Kidney tubule cell (primary cell): ENCODE measurements at regions not wholly inside any gene's neighbourhood (a gene's known extent, or its start where the extent isn't known, plus 50 kb on each side); places are given as distances from the start of the nearest gene placed in this dataset.
"Not testable (repeated sequence)": the region's sequence is repeated elsewhere in the genome, so short reads cannot be mapped to it uniquely, and the experiment has no call there.

Source experiments
- DNase-seq: peaks from one replicate; pipeline ENCODE4 v3.0.0-alpha.2; 2018; ENCODE audit warnings: low spot score

DNA sequence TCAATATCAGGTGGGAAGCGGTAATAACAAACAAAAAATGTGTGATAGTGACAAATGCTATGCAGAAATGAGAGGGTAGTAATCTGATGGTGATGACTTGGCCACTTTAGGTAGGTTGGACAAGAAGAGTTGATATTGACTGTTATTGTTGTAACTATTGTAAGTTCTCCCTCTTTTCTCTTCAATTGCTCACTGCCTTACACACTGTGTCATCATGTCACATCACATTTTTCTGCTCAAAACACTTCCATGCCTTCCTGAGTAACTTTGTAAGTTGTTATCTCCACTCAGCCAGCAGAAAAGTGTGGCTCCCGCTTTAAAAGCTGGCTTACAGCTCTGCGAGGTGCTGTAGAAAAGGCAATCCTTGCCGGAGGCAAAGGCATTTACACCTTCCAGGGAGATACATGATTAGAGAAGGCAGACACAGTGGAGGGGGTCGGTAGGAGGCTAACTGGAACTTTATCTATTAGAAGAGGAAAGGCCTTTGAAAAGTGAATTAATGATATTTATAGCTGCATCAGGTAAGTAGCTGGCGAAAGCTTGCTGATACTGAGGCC lies 85.2 kb upstream of the CLINT1 start:
- DNase-seq, result no peak

DNA sequence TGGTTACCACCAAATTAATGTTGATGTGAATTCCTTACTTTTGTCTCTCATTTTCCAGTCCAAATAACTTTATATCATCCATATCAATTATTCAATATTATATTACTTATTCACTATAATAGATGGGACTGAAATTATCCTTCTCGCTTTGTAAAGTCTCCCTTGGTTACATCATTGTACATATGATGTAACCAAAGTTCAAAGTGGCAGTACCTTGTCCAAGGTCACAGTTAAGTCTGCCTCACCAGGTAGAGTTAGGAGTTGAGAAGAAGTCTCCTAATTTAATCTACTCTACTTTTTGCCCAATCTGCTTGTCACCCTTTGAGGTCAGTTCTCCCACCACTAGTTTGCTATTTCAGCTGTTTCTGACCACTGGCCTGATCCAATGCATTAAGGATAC lies 83.7 kb upstream of the CLINT1 start:
- no peak for DNase-seq

DNA sequence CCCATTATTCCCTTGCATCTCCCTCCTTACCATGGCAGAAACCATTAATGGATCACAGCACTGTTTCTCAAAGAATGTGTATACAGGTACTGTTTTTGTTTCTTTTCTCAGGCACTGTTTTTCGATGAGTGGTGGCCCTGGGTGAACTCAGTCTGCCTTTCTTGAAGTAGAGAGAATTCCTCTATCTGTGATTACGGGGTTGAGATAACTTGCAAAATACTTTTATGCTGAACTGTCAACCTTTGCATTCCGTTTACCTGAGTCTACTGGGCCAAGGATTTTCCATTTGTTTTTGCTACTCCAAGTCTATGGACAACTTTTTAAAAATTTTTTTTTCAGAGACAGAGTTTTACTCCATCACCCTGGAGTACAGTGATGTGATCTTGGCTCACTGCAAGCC lies 82.7 kb upstream of the CLINT1 start:
- DNase-seq, result peak; percentile 53

DNA sequence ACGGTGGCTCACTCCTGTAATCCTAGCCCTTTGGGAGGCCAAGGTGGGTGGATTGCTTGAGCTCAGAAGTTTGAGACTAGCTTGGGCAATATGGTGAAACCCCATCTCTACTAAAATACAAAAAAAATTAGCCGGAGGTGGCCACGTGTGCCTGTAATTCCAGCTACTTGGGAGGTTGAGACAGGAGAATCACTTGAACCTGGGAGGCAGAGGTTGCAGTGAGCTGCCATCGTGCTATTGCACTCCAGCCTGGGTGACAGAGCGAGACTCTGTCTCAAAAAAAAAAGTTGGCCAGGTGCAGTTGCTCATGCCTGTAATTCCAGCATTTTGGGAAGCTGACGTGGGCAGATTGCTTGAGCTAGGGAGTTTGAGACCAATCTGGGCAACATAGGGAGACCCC lies 79.2 kb upstream of the CLINT1 start:
- DNase-seq, result not testable (repeated sequence)

- DNase-seq, result not testable (repeated sequence)
Observed at GRCh38 chr5:157936776-157937501, 78.0 kb upstream of the CLINT1 start.

DNA sequence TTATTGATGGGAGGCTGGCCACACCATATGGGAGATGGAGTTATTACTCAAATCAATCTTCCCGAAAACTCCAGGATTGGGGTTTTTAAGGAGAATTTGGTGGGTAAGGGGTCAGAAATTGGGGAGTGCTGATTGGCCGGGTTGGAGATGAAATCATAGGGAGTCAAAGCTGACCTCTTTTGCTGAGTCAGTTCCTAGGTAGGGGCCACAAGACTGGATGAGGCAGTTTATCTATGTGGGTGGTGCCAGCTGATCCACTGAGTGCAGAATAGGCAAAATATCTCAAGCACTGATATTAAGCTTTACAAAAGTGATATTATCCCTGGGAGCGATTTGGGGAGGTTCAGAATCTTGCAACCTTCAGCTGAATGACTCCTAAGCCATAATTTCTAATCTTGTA lies 75.7 kb upstream of the CLINT1 start:
- DNase-seq, result no peak

DNA sequence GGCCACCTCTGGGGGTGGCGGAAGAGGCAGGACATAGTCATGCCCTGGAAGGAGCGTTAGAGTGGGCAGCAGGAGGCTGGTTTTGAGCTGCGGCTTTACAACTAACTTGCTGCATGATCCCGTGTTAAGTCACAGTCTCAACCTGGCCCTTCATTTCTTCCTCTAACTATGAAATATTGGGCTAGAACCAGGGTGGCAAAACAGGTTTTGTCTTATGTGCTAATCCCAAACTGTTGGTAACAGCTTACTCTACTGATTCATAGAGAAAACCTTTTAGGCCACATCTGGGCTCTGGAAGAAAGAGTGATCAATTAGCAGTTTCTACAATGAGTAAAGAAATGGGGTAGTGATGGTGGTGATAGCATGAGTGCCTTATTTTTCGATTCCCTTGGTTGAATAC lies 74.1 kb upstream of the CLINT1 start:
- DNase-seq, result no peak

DNA sequence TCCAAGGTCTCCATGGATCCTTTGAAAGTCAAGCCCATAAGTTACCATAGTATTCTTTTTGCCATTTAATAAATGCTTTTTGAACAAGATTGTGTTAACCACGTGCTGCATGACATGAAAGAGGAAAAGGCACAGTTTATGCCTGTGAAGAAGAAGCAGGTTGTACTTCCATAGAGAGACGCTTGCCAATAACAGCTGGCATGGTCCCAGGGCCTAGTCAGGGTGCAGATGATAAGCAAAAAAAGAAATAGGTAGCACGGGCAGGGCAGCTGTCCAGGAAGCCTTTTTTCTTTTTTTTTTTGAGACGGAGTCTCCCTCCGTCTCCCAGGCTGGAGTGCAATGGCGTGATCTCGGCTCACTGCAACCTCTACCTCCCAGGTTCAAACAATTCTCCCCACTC lies 71.8 kb upstream of the CLINT1 start:
- no peak for DNase-seq

DNA sequence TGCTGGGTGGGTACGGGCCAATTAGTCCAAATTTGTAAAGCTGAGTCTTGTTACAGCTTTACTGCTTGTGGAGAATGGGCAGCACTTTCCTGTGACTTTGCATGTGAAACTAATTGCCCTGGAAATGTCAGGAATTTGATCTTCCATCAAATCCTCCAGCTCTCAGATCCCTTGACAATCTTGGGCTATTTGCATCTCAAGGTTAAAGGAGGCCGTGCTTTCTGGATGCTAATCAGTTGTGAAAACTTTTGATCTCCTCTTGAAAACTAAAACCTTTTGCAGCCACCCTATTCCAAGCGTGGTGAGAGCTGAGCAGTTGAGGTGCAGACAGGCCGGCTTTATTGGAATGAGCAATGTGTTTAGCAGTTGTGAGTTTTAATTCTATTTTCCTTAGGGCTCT lies 68.0 kb upstream of the CLINT1 start:
- no peak for DNase-seq

DNA sequence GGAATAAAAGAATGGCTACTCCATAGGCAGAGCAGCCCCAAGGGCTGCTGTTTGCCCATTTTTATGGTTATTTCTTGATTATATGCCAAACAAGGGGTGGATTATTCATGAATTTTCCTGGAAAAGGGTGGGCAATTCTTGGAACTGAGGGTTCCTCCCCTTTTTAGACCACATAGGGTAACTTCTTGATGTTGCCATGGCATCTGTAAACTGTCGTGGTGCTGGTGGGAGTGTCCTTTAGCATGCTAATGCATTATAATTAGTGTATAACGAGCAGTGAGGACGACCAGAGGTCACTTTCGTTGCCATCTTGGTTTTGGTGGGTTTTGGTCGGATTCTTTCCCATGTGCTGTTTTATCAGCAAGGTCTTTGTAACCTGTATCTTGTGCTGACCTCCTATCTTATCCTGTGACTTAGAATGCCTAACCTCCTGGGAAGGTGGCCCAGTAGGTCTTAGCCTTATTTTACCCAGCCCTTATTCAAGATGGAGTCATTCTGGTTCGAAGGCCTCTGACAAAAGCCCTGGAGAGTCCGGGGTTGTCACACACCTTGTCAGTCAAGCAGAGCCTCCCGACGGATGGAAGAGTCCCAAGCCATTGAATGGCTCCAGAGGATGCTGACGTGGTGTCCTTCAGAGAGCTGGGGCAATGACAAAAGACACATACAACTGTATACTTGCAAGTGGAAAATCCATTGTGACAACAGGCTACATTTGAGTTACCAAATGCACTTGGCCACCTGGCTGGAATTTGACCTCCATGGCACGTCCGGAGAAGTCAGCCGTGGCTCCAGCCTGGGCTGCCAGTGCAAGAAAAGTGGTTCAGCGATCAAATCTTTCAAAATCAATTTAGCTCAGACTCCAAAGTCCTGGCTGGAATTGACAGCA lies 67.1 kb upstream of the CLINT1 start:
- DNase-seq, result no peak

DNA sequence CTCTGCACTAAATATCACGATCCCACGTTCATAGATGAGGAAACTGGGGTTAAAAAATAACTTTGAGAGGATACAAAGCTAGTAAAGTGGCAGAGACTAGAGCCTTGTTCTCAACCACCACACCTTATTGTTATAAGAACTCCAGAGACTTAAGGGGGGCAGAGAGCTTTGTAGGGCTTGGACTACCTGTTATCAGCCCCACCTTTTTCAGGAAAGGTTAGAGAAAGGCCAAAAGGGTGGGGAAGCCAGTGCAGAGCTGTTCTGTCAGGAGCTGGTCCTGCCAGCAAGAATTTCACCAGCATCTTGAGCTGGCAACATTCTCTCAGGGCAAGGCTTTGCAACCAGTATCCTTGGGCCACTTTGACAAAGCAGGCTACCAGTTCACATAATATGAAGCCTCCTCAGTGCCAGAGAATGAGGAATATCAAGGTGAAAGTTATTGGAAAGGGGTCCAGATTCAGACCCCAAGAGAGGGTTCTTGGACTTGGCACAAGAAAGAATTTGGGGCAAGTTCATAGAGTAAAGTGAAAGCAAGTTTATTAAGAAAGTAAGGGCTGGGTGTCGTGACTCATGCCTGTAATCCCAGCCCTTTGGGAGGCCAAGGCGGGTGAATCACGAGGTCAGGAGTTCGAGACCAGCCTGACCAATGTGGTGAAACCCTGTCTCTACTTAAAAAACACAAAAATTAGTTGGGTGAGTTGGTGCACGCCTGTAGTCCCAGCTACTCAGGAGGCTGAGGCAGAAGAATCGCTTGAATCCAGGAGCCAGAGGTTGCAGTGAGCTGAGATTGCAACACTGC lies 66.2 kb upstream of the CLINT1 start:
- peak; percentile 35 for DNase-seq

DNA sequence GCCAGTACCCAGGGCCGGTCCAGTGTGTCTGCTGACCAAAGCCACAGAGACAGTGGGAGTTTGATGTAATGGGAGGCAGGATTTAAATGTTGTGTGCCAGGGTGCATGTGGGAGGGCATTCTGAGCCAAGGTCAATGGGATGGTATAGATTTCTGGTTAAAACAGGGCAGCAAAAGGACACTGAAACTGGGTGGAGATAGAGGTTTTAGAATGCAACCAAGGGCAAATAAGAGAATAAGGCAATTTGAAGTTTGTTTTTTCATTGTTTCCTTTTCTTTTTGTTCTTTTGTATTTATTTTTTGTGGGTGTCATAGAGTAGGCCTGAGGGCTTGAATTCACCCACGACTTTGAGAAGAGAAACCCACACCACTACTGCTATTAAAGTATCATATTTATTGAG lies 65.5 kb upstream of the CLINT1 start:
- no peak for DNase-seq

DNA sequence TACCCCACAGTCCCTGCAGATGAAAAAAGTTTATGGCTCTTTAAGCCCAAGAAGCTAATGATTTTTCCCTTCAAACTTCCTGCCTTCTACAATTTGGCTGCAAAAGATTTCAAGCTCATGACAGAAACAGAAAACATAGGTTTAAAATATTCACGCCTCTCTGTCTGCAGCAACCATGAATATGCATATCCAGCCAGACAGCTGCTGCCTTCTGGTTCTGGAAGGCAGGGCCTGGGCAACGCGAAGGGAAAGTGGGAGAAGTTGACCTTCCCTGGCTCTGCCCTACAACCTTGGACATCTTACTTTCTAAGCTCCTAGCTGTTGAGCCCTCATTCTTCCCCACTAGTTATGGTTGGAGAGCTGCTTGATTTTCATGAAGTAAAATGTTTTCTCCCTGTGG lies 64.8 kb upstream of the CLINT1 start:
- no peak for DNase-seq

DNA sequence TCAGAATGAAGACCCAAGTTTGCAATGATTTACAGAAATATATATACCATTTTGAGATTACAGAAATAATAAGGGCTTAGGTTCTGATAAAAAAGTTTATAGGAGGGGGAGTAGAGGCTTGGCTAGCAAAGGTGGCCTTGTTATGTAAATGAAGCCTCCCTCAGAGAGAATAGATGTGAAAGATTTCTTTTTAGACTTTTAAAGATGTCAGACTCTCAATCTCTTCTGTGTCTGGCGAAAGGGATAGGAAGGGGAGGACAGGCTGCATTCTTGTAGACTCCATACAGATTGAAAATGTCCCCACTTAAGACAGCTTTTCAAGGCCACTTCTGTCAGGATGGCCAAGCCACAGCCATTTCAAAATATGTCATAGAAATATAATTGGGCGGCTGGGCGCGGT lies 63.1 kb upstream of the CLINT1 start:
- DNase-seq, result no peak

- no peak for DNase-seq
Observed at GRCh38 chr5:157920828-157921170, 61.9 kb upstream of the CLINT1 start.

- DNase-seq, result peak; percentile 61
Observed at GRCh38 chr5:157918811-157919742, 60.1 kb upstream of the CLINT1 start.

DNA sequence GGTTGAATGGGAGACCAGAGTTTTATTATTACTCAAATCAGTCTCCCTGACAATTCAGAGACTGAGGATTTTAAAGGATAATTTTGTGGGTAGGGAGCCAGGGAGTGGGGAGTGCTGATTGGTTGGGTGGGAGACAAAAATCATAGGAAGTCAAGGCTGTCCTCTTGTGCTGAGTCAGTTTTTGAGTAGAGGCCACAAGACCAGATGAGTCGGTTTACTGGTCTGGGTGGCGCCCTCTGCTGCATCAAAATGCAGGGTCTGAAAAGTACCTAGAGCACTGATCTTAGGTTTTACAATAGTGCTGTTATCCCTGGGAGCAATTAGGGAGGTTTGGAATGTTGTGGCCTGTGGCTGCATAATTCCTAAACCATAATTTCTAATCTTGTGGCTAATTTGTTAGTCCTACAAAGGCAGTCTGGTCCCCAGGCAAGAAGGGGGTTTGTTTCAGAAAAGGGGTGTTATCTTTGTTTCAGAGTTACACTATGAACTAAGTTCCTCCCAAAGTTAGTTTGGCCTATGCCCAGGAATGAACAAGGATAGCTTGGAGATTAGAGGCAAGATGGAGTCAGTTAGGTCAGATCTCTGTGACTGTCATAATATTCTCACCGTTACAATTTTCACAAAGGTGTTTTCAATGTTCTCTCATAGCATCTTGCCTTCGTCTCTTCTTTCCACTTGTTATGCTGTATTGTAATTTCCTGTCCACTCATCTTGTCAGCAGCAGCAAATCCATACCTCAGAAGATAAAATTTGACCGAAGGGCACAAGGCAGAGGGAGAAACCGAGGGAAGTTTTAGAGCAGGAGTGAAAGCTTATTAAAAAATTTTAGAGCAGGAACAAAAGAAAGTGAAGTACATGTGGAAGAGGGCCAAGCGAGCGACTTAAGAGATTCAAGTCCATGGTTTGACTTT lies 59.2 kb upstream of the CLINT1 start:
- peak; percentile 83 for DNase-seq

DNA sequence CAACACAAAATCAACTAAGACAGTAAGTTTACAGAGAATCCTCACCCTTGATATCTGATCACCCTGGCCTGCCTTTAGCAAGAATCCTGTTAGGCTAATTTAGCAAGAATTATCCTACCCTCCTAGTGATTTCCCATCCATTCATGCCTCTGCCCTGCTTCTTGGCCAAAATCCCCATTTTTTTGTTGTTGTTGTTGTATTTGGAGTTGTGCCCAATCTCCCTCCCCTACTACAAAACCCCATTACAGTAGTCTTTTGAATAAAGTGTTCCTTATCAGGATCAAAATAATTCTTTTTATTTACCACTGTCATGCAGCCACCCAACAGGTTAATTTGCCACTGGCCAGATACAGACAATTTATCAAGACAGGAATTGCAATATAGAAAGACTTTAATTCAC lies 58.5 kb upstream of the CLINT1 start:
- no peak for DNase-seq

DNA sequence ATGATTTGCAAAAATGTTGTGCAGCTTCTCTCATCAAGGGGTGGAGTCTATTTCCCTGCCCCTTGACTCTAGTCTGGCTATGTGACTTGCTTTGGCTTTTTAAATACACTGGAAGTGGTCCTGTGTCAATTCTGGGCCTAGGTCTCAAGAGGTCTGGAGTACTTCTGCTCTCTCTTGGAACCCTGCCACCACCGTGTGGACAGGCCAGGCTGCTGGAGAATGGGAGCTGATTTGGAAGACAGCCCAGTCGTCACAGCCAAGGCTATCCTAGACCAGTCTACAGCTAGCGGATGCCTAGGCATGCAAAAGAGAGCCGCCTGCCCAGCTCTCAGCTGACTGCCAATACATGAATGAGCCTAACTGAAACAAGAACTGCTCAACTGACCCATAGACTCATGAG lies 56.7 kb upstream of the CLINT1 start:
- DNase-seq, result peak; percentile 48

DNA sequence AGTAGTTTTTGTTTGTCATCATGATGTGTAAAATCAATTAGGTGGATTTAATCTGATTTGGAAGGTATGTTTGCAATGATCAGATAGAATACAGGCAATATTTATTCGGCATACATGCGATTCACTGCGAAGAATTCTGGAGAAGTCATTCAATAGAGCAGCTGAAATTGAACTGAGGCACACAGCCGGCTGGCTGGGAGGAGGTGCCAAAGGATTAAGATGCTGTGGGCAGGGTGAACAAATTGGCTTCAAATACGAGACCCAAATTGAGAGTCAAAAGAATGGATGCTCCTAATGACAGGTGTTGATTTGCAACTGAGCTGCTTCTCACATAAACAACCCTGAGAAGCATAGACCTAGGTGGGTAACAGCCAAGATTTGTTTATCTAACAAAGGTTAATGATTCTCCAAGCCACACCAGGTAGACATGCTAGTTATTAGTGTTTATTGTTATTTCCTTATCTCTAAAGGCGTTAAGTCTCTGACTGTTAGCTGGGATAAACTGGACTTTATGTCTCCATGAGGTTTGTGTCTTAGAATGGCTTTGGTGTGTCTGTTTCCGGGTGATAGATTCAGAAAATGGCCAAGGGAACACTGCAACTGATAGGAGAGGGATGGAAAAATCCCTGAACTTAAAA lies 55.3 kb upstream of the CLINT1 start:
- DNase-seq, result no peak
